ENCODE measurements at regions not wholly inside any gene's neighbourhood (a gene's known extent, or its start where the extent isn't known, plus 50 kb on each side); places are given as distances from the start of the nearest gene placed in this dataset.
"Not testable (repeated sequence)": the region's sequence is repeated elsewhere in the genome, so short reads cannot be mapped to it uniquely, and the experiment has no call there.

DNA sequence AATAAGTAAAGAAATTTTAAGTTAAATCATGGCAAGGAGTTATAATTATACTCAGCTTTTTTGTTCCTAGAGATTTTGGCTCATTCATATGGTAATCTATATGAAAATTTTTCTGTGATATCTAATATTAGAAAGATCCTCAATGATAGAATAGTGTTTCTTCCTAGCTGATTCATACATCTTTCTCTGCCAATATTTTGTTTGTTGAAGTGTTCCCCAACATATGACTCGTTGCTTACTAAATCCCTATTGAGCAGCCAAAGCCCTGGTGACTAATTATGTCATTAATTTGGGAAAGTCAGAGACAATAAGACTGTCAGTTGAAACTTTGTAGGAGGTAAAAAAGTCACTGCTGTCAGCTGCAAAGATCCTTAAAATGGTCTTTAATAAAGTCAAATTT lies 1348.5 kb upstream of the CDH18 start:
- H3K9me3 ChIP-seq (ENCODE audit: control insufficient read depth, insufficient read depth, low read depth, low read length); H3K27ac ChIP-seq (ENCODE audit: low read depth, low read length); H3K27me3 ChIP-seq (ENCODE audit: control insufficient read depth, insufficient read depth, low read length); H3K4me1 ChIP-seq (ENCODE audit: control insufficient read depth, insufficient read depth, low read length); H3K4me3 ChIP-seq (ENCODE audit: low read depth, low read length); H3K36me3 ChIP-seq (ENCODE audit: control insufficient read depth, insufficient read depth, low read length); H3K9ac ChIP-seq (ENCODE audit: low read length): not testable (repeated sequence)

DNA sequence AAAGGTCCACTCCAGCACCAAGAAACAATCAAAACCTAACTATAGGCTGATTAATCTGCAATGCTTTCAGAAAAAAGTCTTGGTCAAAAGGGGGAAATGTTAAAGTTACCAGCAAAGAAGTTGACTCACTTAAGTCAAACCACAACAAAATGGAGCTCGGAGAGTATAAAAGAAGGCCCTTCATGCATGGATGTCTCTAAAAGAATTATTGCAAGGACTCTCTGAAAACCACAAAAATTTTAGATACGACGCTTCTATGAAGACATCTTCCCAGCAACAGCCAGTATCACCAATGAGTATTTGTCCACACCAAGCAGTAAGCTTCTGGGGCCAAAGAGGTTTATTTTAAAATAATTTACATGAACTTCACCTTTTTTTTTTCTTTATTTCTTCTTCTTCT lies 1327.4 kb upstream of the CDH18 start:
- H3K36me3 ChIP-seq (ENCODE audit: control insufficient read depth, insufficient read depth, low read length); H3K27me3 ChIP-seq (ENCODE audit: control insufficient read depth, insufficient read depth, low read length); H3K9me3 ChIP-seq (ENCODE audit: control insufficient read depth, insufficient read depth, low read depth, low read length); H3K9ac ChIP-seq (ENCODE audit: low read length); H3K27ac ChIP-seq (ENCODE audit: low read depth, low read length); H3K4me1 ChIP-seq (ENCODE audit: control insufficient read depth, insufficient read depth, low read length); H3K4me3 ChIP-seq (ENCODE audit: low read depth, low read length): not testable (repeated sequence)

DNA sequence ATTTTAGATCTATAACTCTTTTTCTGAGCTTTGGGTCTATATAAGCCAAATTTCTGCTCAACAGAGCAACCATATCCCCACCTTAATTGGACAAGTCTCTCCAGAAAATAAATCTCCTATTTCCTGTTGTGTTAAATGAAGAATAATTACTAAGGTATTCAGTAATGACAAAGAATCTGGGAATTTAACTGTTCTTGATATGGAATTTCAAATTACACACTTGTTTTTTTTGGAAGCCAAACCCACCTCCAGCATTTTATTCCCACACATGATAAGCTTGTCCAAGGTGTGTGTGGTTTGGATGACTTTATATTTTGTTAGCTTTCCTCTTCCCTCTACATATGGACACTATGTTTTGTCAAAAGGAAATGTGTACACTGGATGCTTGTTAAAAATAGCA lies 1313.2 kb upstream of the CDH18 start:
- not testable (repeated sequence) for H3K27ac ChIP-seq (ENCODE audit: low read depth, low read length); H3K27me3 ChIP-seq (ENCODE audit: control insufficient read depth, insufficient read depth, low read length); H3K36me3 ChIP-seq (ENCODE audit: control insufficient read depth, insufficient read depth, low read length); H3K4me3 ChIP-seq (ENCODE audit: low read depth, low read length); H3K9me3 ChIP-seq (ENCODE audit: control insufficient read depth, insufficient read depth, low read depth, low read length); H3K4me1 ChIP-seq (ENCODE audit: control insufficient read depth, insufficient read depth, low read length); H3K9ac ChIP-seq (ENCODE audit: low read length)

DNA sequence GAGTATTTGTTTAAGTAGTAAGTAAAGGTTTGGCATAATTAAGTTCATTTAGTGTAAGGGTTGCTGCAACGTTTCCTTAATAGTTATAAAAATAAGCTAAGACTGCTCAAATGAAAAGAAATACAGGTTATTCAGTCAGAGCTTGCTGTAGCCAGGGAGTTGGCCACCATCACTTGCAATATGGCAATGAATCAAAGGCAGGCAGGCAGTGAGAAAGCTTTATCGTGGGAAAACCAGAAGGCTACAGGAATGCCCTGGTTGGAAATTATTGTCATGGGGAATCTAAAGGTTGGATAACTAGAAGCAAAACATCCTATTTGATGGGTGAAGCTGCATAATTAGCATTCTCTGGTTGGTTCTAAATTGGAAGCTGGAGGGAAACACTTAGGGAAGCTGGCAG lies 1286.4 kb upstream of the CDH18 start:
- H3K9ac ChIP-seq (ENCODE audit: low read length); H3K27ac ChIP-seq (ENCODE audit: low read depth, low read length); H3K36me3 ChIP-seq (ENCODE audit: control insufficient read depth, insufficient read depth, low read length); H3K9me3 ChIP-seq (ENCODE audit: control insufficient read depth, insufficient read depth, low read depth, low read length); H3K4me1 ChIP-seq (ENCODE audit: control insufficient read depth, insufficient read depth, low read length); H3K4me3 ChIP-seq (ENCODE audit: low read depth, low read length); H3K27me3 ChIP-seq (ENCODE audit: control insufficient read depth, insufficient read depth, low read length): not testable (repeated sequence)

DNA sequence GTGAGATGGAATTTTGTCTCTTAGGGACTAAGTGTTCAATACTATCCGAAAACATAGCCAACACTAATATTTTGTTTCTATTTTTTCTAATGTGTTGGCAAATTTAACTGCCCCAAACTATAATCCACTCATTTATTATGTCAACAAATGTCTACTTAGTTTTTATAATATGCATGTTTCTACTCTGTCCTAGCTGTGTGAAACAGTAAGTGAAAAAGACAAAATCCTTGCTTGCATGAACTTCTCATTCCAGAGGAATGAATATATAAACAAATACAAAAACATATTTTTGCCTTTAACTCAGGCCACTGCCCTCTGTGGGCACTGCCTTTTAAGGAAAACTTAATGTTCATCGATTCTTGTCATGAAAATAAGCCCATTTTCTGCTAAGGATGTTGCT lies 1275.4 kb upstream of the CDH18 start:
- no peaks in the 10 kb centered on the region for H3K36me3 ChIP-seq (ENCODE audit: control insufficient read depth, insufficient read depth, low read length)
- no peaks in the 10 kb centered on the region for H3K27me3 ChIP-seq (ENCODE audit: control insufficient read depth, insufficient read depth, low read length)
- H3K9me3 ChIP-seq (ENCODE audit: control insufficient read depth, insufficient read depth, low read depth, low read length) = no peaks in the 10 kb centered on the region
- H3K4me1 ChIP-seq (ENCODE audit: control insufficient read depth, insufficient read depth, low read length) = no peaks in the 10 kb centered on the region
- no peak overlapping the region for H3K9ac ChIP-seq (ENCODE audit: low read length)
- H3K27ac ChIP-seq (ENCODE audit: low read depth, low read length) = no peak overlapping the region
- H3K4me3 ChIP-seq (ENCODE audit: low read depth, low read length) = no peak overlapping the region

DNA sequence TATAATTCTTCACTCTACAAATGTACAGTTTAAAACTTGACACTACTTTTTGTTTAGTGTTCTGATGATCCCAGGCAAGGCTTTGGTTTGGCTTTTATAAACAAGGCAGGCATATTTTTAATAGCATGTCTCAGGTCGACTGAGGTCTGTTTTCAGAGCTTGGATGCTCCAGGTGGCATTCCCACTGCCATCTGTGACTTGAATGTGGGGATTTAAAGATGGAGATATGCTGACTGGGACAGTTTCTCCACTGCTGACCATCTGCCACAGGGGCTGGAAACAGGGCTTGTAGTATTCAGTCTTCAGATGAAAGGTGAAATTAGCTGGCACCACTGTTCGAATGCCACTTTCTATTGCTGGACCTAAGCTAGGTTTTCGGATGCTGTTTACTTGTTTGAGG lies 1266.2 kb upstream of the CDH18 start:
- Histone ChIP-seq H3K9me3 (ENCODE audit: control insufficient read depth, insufficient read depth, low read depth, low read length) (peaks cover 10% of the 10 kb centered on the region; the same call in 1 of the 2 replicates), H3K9ac (ENCODE audit: low read length) (no peak overlapping the region), H3K4me1 (ENCODE audit: control insufficient read depth, insufficient read depth, low read length) (no peaks in the 10 kb centered on the region), H3K4me3 (ENCODE audit: low read depth, low read length) (no peak overlapping the region), H3K36me3 (ENCODE audit: control insufficient read depth, insufficient read depth, low read length) (no peaks in the 10 kb centered on the region), H3K27me3 (ENCODE audit: control insufficient read depth, insufficient read depth, low read length) (no peaks in the 10 kb centered on the region), H3K27ac (ENCODE audit: low read depth, low read length) (no peak overlapping the region)

DNA sequence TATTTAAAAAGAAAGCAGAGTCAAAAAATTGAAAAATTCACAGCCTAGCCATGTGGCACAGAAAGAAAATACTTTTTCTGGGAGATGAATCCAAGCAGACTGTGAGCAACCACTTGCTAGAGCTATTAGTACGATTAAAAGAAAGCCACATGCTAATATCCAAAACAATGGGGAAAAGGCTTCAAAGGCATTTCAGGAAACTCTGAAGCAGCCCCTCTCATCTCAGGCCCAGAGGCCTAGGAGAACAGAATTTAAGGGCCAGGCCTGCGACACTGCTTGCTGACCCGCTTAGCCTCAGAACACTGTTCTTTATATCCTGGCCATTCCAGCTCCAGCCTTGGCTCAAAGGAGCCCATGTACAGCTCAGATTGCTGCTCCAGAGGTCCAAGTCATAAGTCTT lies 1257.0 kb upstream of the CDH18 start:
- H3K4me3 ChIP-seq (ENCODE audit: low read depth, low read length) = no peak overlapping the region
- H3K27ac ChIP-seq (ENCODE audit: low read depth, low read length) = no peak overlapping the region
- no peaks in the 10 kb centered on the region for H3K9me3 ChIP-seq (ENCODE audit: control insufficient read depth, insufficient read depth, low read depth, low read length)
- peaks cover 13% of the 10 kb centered on the region for H3K4me1 ChIP-seq (ENCODE audit: control insufficient read depth, insufficient read depth, low read length)
- H3K27me3 ChIP-seq (ENCODE audit: control insufficient read depth, insufficient read depth, low read length) = no peaks in the 10 kb centered on the region
- no peaks in the 10 kb centered on the region for H3K36me3 ChIP-seq (ENCODE audit: control insufficient read depth, insufficient read depth, low read length)
- H3K9ac ChIP-seq (ENCODE audit: low read length) = no peak overlapping the region

DNA sequence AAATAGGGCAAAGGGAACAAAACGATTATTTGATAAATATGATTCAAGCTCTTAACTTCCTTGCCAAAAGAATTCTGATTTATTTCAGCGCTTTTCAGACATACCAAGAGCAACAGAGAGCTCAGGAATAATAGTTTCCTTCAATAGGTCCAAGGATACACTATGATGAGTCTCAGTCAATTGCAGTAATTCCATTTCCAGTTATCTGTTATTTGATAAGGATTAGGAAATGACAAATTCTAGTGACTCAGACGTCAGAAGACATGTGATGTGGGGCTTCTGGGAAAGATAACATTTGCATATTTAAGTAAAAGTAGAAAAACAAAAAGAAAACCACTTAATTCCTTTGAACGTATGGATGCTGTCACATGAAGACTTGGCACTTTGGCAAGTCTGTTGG lies 1250.8 kb upstream of the CDH18 start:
- no peaks in the 10 kb centered on the region for H3K9me3 ChIP-seq (ENCODE audit: control insufficient read depth, insufficient read depth, low read depth, low read length)
- no peak overlapping the region for H3K4me3 ChIP-seq (ENCODE audit: low read depth, low read length)
- H3K36me3 ChIP-seq (ENCODE audit: control insufficient read depth, insufficient read depth, low read length) = no peaks in the 10 kb centered on the region
- H3K4me1 ChIP-seq (ENCODE audit: control insufficient read depth, insufficient read depth, low read length) = no peaks in the 10 kb centered on the region
- H3K27ac ChIP-seq (ENCODE audit: low read depth, low read length) = no peak overlapping the region
- H3K9ac ChIP-seq (ENCODE audit: low read length) = no peak overlapping the region
- H3K27me3 ChIP-seq (ENCODE audit: control insufficient read depth, insufficient read depth, low read length) = no peaks in the 10 kb centered on the region

DNA sequence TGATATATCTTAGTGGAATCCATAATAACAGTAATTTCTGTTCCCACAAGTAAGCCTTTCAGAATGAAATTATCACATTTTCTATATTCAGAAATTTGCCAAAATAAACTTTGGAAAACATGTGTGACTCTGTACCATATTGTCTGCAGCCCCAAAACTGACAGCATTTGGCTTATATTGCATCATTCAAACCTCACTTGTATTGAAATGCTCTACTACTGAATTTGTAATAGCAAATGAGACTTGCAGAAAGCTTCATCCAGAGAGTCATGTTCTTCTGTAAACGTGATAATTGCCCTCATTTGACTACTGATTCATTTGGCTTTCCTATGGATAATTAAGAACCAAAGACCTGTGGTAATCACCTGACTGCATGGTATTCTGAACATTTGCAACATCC lies 1249.5 kb upstream of the CDH18 start:
- peaks cover under 1% of the 10 kb centered on the region; the same call in 1 of the 2 replicates for H3K4me1 ChIP-seq (ENCODE audit: control insufficient read depth, insufficient read depth, low read length)
- no peaks in the 10 kb centered on the region for H3K9me3 ChIP-seq (ENCODE audit: control insufficient read depth, insufficient read depth, low read depth, low read length)
- H3K27ac ChIP-seq (ENCODE audit: low read depth, low read length) = no peak overlapping the region
- no peak overlapping the region for H3K4me3 ChIP-seq (ENCODE audit: low read depth, low read length)
- H3K27me3 ChIP-seq (ENCODE audit: control insufficient read depth, insufficient read depth, low read length) = no peaks in the 10 kb centered on the region
- H3K9ac ChIP-seq (ENCODE audit: low read length) = no peak overlapping the region
- no peaks in the 10 kb centered on the region for H3K36me3 ChIP-seq (ENCODE audit: control insufficient read depth, insufficient read depth, low read length)

DNA sequence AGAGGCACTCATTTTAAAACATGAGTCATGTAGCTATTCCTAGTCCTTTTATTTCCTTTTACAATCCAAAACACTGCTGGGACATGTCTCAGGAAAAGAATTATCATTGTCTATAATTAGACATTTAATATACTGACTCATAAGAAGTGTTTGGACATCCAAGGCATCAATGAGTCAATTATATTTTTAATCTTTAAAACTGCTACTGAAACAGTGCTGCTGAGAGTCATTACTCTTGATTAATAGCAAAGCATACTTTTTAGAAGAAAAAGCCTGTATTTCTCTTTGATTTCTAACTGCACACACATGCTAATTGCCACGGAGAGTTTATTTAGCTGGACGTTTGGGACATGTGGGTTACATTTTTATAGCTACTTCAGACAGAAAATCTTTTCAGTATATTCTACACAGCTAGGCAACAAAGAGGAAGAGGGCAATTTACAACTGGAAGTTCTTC lies 1249.0 kb upstream of the CDH18 start:
- no peaks in the 10 kb centered on the region for H3K27me3 ChIP-seq (ENCODE audit: control insufficient read depth, insufficient read depth, low read length)
- no peak overlapping the region for H3K9ac ChIP-seq (ENCODE audit: low read length)
- no peaks in the 10 kb centered on the region for H3K9me3 ChIP-seq (ENCODE audit: control insufficient read depth, insufficient read depth, low read depth, low read length)
- no peaks in the 10 kb centered on the region for H3K36me3 ChIP-seq (ENCODE audit: control insufficient read depth, insufficient read depth, low read length)
- H3K4me1 ChIP-seq (ENCODE audit: control insufficient read depth, insufficient read depth, low read length) = peaks cover 4% of the 10 kb centered on the region; the same call in 1 of the 2 replicates
- H3K27ac ChIP-seq (ENCODE audit: low read depth, low read length) = no peak overlapping the region
- H3K4me3 ChIP-seq (ENCODE audit: low read depth, low read length) = no peak overlapping the region

DNA sequence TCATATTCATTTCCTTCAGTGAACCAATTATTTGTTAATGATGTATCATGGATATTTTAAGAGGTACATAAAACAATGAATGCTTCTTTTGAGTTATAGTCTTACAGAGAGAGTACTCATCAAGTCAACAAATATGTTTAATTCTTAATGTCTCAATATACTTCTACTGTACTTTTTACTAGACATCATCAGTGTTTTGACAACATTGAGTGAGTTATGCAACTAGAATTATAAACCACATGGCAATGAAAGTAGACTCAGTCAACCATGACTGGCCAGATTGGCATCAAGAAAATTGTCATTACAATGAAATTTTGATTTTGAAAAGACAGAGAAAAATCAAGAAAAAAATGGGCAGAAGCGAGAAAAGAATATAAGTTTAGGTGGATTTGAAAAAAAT lies 1248.1 kb upstream of the CDH18 start:
- no peak overlapping the region for H3K4me3 ChIP-seq (ENCODE audit: low read depth, low read length)
- no peak overlapping the region for H3K27ac ChIP-seq (ENCODE audit: low read depth, low read length)
- no peak overlapping the region for H3K9ac ChIP-seq (ENCODE audit: low read length)
- H3K4me1 ChIP-seq (ENCODE audit: control insufficient read depth, insufficient read depth, low read length) = peaks cover 4% of the 10 kb centered on the region; the same call in 1 of the 2 replicates
- no peaks in the 10 kb centered on the region for H3K36me3 ChIP-seq (ENCODE audit: control insufficient read depth, insufficient read depth, low read length)
- H3K27me3 ChIP-seq (ENCODE audit: control insufficient read depth, insufficient read depth, low read length) = no peaks in the 10 kb centered on the region
- no peaks in the 10 kb centered on the region for H3K9me3 ChIP-seq (ENCODE audit: control insufficient read depth, insufficient read depth, low read depth, low read length)
